GM19397 (cell line): ENCODE measurements at regions not wholly inside any gene's neighbourhood (a gene's known extent, or its start where the extent isn't known, plus 50 kb on each side); places are given as distances from the start of the nearest gene placed in this dataset.

Experiments
- ATAC-seq: cut with Tn5 transposase; IDR thresholded peaks from one replicate; pipeline ENCODE4 v1.9.1; 2021; ENCODE audit warnings: mild to moderate bottlenecking, moderate library complexity; ENCODE audit not compliant: unreplicated experiment

DNA sequence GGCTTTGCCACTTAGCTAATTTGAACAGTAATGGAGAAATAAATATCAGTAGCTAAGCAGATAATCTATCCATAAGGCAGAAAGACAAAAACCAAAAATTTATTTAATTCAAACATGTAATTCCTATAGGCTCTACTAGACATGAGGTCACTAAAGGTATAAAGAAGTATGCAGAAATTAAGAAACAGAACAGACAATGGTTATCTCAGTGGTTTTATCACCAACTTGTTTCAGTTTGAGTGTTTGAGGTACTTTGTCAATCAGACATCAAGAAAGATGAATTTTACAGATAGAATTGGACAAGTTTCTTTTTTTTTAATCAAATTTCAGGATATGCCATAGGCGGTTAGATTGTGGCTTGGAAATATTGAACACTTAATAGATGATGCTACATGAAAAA lies 67.4 kb upstream of the ZEB2 start:
- no peak for ATAC-seq

DNA sequence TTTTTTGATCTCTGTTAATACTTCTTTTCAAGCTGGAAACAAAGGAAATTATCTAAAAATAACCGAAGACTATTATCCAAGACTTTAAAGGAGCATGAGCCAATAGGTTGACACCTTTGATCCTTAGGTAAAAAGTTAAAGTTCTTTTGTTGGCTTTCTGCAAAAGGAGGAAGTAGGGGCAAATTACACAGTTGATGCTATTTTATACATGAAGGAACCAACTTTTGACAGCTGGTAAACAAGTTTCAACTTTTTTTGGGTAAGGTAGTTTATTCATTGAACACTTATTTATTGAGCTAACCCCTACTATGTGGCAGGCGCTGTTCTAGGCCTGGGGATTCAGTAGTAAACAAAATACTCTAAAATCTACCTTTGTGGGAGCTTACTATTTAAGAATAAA lies 66.6 kb upstream of the ZEB2 start:
- no peak for ATAC-seq

DNA sequence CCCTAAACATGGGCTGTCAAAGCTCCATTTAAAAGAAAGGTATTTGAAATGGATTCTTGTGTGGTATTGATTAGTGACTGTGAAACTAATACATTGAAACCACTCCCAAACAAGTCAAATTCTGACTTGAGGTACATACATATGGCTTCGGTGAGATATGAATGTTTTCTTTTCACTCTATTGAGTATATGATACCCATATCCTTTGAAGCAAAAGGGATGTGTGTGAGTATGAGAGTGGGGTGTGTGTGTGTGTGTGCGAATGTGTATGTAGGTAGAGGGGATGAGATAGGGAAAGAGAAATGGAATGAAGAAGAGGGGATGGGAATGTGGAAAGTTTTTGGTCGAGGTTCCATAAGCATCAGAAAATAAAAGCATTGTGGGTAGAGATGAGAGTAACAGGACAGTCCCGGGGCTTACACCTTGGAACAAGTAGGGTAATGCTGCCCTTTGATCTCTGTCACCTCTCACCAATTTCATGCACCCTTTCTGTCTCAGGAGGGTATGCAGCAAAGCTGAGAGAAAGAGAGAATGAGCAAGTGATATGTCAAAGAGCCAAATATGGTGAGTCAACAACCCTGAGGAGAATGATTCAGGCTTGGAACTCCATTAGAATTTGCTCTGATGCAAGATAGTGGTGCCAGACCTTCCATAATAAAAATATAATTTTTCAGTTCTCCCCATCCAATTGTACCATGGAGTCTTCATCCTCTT lies 64.0 kb upstream of the ZEB2 start:
- ATAC-seq = no peak

DNA sequence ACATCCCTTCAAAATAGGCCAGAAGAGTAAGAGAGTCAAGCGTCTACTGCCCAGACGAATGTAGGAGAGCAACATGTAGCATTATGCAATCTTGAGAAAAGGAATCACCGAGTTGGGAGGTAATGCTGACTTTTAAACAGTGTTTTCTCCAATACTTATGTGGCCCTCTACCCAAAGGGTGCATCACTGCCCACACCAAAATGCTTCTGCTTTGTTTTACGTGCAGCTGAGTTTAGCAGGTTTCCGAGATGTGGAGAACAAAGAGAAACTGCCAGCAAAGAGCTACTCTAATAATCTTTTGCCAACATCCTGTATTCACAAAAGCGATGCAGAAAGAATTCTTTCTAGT lies 63.4 kb upstream of the ZEB2 start:
- no peak for ATAC-seq

DNA sequence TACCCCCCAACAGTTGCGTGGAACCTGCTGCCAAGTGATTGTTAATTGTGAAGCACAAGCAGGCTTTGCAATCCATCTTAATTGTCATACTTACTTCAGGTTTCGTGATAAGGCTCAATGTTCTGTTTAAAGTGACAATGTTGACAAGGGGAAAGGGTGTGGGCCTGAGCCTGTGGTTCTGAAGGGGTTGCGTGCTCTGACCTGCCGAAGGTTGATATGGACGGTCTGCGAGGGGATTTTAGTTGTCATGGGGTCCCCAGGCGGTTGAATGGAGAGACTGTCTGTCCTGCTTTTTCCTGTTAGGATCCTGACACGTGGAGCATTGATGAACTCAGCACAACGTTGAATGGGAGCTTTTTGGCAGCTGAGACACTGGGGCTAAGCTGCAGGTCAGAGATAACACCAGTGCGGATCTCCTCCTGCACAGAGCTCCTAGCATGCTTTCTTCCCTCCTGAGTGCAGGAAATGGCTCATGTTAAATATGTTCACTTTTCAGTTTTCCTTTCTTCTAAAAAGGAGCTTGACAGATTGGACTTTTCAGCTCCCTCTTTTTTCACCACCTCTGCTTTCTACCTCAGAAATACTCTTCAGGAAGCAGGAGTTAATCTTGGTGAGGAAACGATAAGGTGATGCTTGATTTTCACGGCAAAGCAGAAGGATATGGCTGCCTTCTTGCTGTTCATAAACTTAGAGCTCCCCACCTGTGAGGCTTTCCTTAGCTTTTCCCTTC lies 62.9 kb upstream of the ZEB2 start:
- ATAC-seq = no peak

DNA sequence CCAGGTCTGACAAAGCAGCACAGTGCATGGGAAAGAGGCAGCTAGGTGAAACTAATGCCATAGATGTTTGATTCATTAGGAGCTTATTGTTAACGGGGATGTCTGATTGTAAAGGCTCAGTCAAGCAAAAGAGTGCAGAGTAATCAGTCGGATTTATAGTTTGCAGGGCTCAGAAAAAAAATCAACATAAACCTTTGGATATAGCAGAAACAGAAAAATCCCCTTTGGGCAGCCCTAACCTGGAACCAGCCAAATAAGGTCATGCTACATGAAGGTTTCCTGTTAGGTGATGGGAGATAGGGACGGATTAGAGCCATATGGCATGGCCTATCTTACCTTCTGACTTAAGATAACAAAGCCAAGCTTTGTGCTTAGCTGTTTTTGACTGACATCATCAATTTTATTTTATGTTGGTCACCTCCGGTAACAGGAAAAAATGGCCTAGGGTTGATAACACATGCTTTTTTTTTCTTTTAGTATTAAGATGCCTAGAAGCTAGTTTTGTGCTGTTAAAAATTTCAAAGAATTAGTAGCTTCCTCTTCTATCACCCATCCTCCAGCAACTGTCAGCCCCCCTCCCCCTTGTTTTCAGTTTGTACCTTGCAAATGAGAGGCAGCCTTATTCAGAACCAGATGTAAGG lies 60.7 kb upstream of the ZEB2 start:
- ATAC-seq = no peak

DNA sequence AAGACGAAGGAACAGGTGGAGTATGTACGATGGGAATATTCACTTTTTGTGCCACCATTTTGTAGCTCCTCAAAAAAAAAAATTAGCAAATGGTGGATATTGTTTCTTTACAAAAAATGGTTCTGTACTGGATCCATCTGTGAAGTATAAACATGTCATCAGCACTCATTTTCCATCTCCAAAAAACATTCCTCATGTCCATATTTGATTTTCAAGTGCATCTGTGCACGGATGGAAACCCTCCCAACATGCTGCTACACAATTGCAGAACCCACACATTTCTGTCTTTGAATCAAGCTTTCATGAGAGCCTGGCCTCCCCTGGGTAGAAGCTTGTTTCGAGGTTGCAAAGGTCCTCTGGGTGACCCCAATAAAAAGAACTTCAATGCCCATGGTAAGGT lies 59.6 kb upstream of the ZEB2 start:
- no peak for ATAC-seq

DNA sequence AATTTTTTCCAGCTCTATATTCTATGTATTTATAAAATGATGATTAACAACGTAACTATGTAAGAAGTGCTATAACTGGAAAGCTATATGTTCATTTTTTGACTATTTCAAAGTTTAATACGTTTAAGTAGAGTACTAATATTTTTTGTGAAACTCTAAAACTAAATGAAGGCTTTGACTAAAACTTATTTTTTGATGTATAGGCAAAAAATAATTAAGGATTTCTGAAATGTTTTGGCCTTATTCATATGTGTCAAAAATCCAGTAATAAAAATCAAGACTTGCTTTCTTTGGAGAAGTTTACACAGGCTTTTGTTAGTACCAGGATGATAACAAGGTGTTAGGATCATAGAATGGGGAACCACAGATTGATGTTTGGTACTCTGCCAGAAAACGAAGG lies 58.2 kb upstream of the ZEB2 start:
- ATAC-seq = no peak

DNA sequence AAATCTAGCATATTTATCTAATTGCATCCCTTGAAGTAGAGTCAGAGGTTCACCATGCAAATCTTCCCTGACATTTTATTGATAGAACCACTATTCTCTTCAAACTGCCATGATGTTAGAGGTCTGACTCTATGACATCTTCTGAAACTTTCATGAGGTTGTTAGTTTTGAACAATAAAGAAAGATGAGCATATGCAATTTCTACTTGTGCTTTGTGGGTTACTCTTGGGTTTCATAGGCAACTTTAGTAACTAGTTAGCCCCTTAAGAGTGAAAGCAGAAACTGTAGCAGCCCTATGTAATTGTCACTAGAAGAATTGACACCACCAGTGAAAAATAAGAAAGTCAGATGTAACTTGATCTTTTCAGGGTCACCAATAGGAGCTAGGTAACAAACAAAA lies 53.1 kb upstream of the ZEB2 start:
- no peak for ATAC-seq

DNA sequence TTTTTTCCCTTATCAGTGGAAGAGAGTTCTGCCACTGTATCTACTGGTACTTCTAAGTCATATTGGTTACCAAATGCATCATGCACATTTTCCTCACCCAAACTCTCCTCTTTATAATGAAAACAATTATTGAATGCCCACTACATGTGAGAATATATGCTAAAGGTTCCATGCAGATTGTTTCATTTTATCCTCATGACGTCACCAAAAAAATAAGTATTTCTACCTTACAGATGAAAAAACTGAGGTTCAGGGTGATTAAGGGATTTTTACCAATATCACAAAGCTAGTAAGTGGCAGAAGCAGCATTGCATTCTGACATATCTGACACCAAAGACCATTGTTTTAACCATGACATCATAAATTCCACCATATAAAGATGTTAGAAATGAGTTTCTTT lies 51.9 kb upstream of the ZEB2 start:
- no peak for ATAC-seq

DNA sequence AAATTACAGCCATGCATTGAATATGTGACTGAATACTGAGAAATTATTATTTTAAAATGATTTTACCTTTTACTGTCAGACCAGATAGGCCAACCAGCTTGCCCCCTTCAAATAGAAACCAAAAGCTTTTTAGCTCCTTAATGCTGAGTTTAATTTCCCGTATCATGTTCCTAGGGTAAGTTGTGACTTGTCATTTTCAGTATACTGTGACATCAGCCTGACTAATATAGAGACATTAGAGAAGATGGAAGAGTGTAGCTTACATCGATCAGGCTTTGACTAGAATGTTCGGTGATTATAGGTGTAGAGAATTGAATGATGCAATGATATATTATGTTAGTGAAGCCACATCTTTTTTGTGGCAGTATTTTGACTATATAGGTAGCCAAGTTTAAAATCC lies 50.6 kb upstream of the ZEB2 start:
- no peak for ATAC-seq
